HepG2 (cell line): ENCODE measurements at regions not wholly inside any gene's neighbourhood (a gene's known extent, or its start where the extent isn't known, plus 50 kb on each side); places are given as distances from the start of the nearest gene placed in this dataset.

Experiments
- ATAC-seq: fragments of 200-7000 bp; cut with Tn5 transposase; 3 replicates; pipeline ENCODE4 v1.9.1; 2020; ENCODE audit warnings: mild to moderate bottlenecking, moderate library complexity
- BruUV-seq: library from RNA; stranded (reverse); fragments of 400-500 nt; replicated peaks from 2 replicates; lab custom pipeline; 2021; lab: Mats Ljungman, UMichigan
- CTCF ChIA-PET: fragments of 300-600 bp; formaldehyde crosslinking; extraction: SDS; loops from one replicate; lab custom pipeline; 2021; ENCODE audit warnings: low total read pairs, inconsistent platforms, low intra/inter-chr PET ratio; lab: Yijun Ruan, JAX
- POLR2A ChIA-PET: fragments of 350-600 bp; sonication (Branson Sonifier 250); formaldehyde crosslinking; loops from one replicate; lab custom pipeline; 2020; ENCODE audit warnings: antibody characterized with exemption, inconsistent platforms; lab: Yijun Ruan, JAX
- DNase-seq: peaks from one replicate; pipeline ENCODE4 v3.0.0-alpha.2; 2015; ENCODE audit warnings: low spot score
- FAIRE-seq: peaks from 3 replicates; lab custom pipeline; 2011; peaks lifted over from hg19 to GRCh38; lab: Jason Lieb, UNC
- H2AFZ ChIP-seq: one replicate; pipeline ENCODE4 v1.6.1; 2011; ENCODE audit warnings: low read length, inconsistent platforms
- H3K27ac ChIP-seq: fragments of 300-600 bp; 3 replicates; pipeline ENCODE4 v1.8.0; 2011; ENCODE audit warnings: mixed run types, mild to moderate bottlenecking, mixed read lengths, low read length, inconsistent platforms; ENCODE audit not compliant: insufficient read depth; ENCODE audit errors: extremely low read length
- H3K27me3 ChIP-seq, 2 experiments: fragments of 200-600 bp in 1 of 2; 2 replicates in 1 of 2; 3 replicates in 1 of 2; pipeline versions ENCODE4 v1.6.0 to v1.8.0; 2011; ENCODE audit warnings: low read length in 2 of 2, mild to moderate bottlenecking in 2 of 2, moderate library complexity in 2 of 2, inconsistent platforms in 1 of 2; ENCODE audit not compliant: insufficient read depth in 2 of 2, control insufficient read depth in 1 of 2
- H3K36me3 ChIP-seq, 2 experiments: fragments of 200-600 bp in 1 of 2; replicated peaks in 1 of 2; 2 replicates in 1 of 2; 3 replicates in 1 of 2; pipeline versions ENCODE4 v1.5.1 to v1.8.0; 2011; ENCODE audit warnings: low read length in 2 of 2, inconsistent platforms in 1 of 2; ENCODE audit not compliant: insufficient read depth in 2 of 2, control insufficient read depth in 1 of 2
- H3K4me1 ChIP-seq: 2 replicates; pipeline ENCODE4 v1.5.1; 2012; ENCODE audit warnings: low read length, inconsistent platforms; ENCODE audit not compliant: insufficient read depth
- H3K4me2 ChIP-seq: 2 replicates; pipeline ENCODE4 v1.6.0; 2011; ENCODE audit warnings: low read depth, low read length, inconsistent platforms
- H3K4me3 ChIP-seq, 3 experiments: fragments of 200-600 bp in 1 of 3; sonication (generic), shearing (Covaris generic) in 1 of 3; replicated peaks in 1 of 3; 2 replicates each; pipeline ENCODE4 v1.5.1; 2011 to 2016; ENCODE audit warnings: low read length in 3 of 3, inconsistent platforms in 2 of 3, low read depth in 2 of 3, mild to moderate bottlenecking in 2 of 3, control low read depth in 1 of 3, mixed read lengths in 1 of 3; ENCODE audit not compliant: insufficient read depth in 1 of 3
- H3K79me2 ChIP-seq: one replicate; pipeline ENCODE4 v1.6.1; 2011; ENCODE audit warnings: low read length, inconsistent platforms; ENCODE audit not compliant: insufficient read depth
- H3K9ac ChIP-seq: 2 replicates; pipeline ENCODE4 v1.6.0; 2011; ENCODE audit warnings: mild to moderate bottlenecking, low read depth, low read length, inconsistent platforms; ENCODE audit not compliant: insufficient read depth
- H3K9me3 ChIP-seq: 2 replicates; pipeline ENCODE4 v1.5.1; 2012; ENCODE audit warnings: mild to moderate bottlenecking, low read length
- H4K20me1 ChIP-seq: 2 replicates; pipeline ENCODE4 v1.6.0; 2011; ENCODE audit warnings: inconsistent platforms, mild to moderate bottlenecking, low read length, moderate library complexity; ENCODE audit not compliant: insufficient read depth
- CBX2 ChIP-seq, 2 experiments: fragments of 200-600 bp in 1 of 2; sonication (generic); formaldehyde crosslinking in 1 of 2; IDR thresholded peaks; 2 replicates each; pipeline versions ENCODE4 v1.7.0 to v1.8.1; 2018 to 2022; ENCODE audit warnings: low read depth in 2 of 2, low read length in 1 of 2, mild to moderate bottlenecking in 1 of 2, missing genetic modification reagents in 1 of 2
- CENPT ChIP-seq: sonication (generic); formaldehyde crosslinking; IDR thresholded peaks from 2 replicates; pipeline ENCODE4 v1.8.0; 2022; ENCODE audit warnings: low read depth, mild to moderate bottlenecking, moderate library complexity, missing genetic modification reagents
- DPF2 ChIP-seq: sonication (generic); formaldehyde crosslinking; IDR thresholded peaks from 2 replicates; pipeline ENCODE4 v1.4.0; 2020; ENCODE audit warnings: mild to moderate bottlenecking, low read depth, missing genetic modification reagents, borderline replicate concordance
- KDM1A ChIP-seq: IDR thresholded peaks from 2 replicates; pipeline ENCODE4 v1.6.1; 2016; ENCODE audit warnings: missing compliant biosample characterization
- MBD4 ChIP-seq: IDR thresholded peaks from 2 replicates; pipeline ENCODE4 v1.6.1; 2012; ENCODE audit warnings: low read length, inconsistent platforms, borderline replicate concordance
- MIER2 ChIP-seq: IDR thresholded peaks from 2 replicates; pipeline ENCODE4 v1.6.1; 2016; ENCODE audit warnings: missing biosample characterization, missing genetic modification reagents
- NFKB2 ChIP-seq: sonication (generic); formaldehyde crosslinking; IDR thresholded peaks from 2 replicates; pipeline ENCODE4 v1.4.0; 2020; ENCODE audit warnings: missing genetic modification reagents, borderline replicate concordance
- NFRKB ChIP-seq: fragments of 450-650 bp; IDR thresholded peaks from 2 replicates; pipeline ENCODE4 v1.6.1; 2017
- SNRNP70 ChIP-seq: fragments of 200-400 bp; formaldehyde crosslinking; IDR thresholded peaks from 2 replicates; pipeline ENCODE4 v1.6.1; 2017; ENCODE audit warnings: mild to moderate bottlenecking, low read depth, low read length, moderate library complexity
- SOX13 ChIP-seq, 3 experiments: fragments of 450-650 bp in 1 of 3; sonication (generic) in 1 of 3; formaldehyde crosslinking in 1 of 3; IDR thresholded peaks in 2 of 3; conservative IDR thresholded peaks in 1 of 3; 2 replicates each; pipeline versions ENCODE4 v1.5.0 to v1.6.1; 2016 to 2020; ENCODE audit warnings: antibody characterized with exemption in 1 of 3, mild to moderate bottlenecking in 1 of 3, missing compliant biosample characterization in 1 of 3, missing genetic modification reagents in 1 of 3, moderate library complexity in 1 of 3
- ZNF124 ChIP-seq: sonication (generic); formaldehyde crosslinking; IDR thresholded peaks from 2 replicates; pipeline ENCODE4 v1.4.0; 2020; ENCODE audit warnings: missing genetic modification reagents
- ZNF460 ChIP-seq: sonication (generic); formaldehyde crosslinking; IDR thresholded peaks from 2 replicates; pipeline ENCODE4 v1.5.1; 2020; ENCODE audit warnings: missing genetic modification reagents, mild to moderate bottlenecking, borderline replicate concordance
- WGBS: methylation state at CpG from one replicate; pipeline ENCODE4 v1.1.6; 2017; ENCODE audit warnings: low lambda C conversion rate; 5-methylcytosine and 5-hydroxymethylcytosine counted together
- in situ Hi-C: cut with HindIII; loops from 2 replicates; pipeline ENCODE4 v1.10.0; 2017; ENCODE audit warnings: low pct_unique_long_range_greater_than_20kb; ENCODE audit not compliant: extremely low pct_ligation_motif_present
- intact Hi-C: fragments of 100-400 bp; cut with micrococcal nuclease; formaldehyde crosslinking; loops from one replicate; pipeline ENCODE4 v1.10.0; 2022; ENCODE audit not compliant: unreplicated experiment
- TF ChIP-seq, protein P1 (sequence below): sonication (generic); formaldehyde crosslinking; IDR thresholded peaks from 2 replicates; pipeline ENCODE4 v1.4.0; 2020; ENCODE audit warnings: mild to moderate bottlenecking, missing genetic modification reagents
- TF ChIP-seq, protein P2 (sequence below): sonication (generic); formaldehyde crosslinking; IDR thresholded peaks from 2 replicates; pipeline ENCODE4 v1.4.0; 2020; ENCODE audit warnings: mild to moderate bottlenecking, missing genetic modification reagents
- TF ChIP-seq, protein P3 (sequence below): sonication (generic); formaldehyde crosslinking; IDR thresholded peaks from 2 replicates; pipeline ENCODE4 v1.4.0; 2020; ENCODE audit warnings: missing genetic modification reagents

DNA sequence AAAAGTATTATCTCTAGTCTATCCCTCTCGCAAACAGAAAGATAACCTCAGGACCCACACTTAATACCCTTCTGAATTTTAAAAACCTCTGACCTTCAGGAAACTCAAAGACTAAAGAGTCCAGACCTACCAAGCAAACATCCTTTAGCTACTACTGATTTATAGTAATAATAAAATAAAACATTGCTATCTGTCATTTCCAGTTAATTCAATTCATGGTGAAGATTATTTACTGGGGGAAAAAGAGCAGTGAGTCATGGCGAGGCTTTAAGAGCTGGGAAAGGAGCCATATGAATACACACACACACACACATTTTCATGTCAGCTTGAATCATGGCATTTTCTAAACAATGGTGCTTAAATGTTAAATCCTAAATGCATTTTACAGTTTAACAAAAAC lies 87.1 kb downstream of the FAM76B start:
- Histone ChIP-seq H3K27me3 (peaks cover 3 to 11% of the 10 kb centered on the region in 2 experiments; a peak in 3 of 5 replicates), H3K36me3 (no peaks in the 10 kb centered on the region), H3K4me3 (no peak overlapping the region), H3K9me3 (no peaks in the 10 kb centered on the region), H4K20me1 (no peaks in the 10 kb centered on the region), H3K27ac (no peak overlapping the region), H2AFZ (no peak overlapping the region), H3K4me1 (no peaks in the 10 kb centered on the region), H3K9ac (no peak overlapping the region), H3K4me2 (no peak overlapping the region), H3K79me2 (no peaks in the 10 kb centered on the region)
- TF ChIP-seq ZNF460 (CRISPR knock-in tag) (no peak), MIER2 (CRISPR knock-in tag) (no peak), CBX2 (IDR thresholded peaks at IDR 0.05; ENCODE audit: low read depth, low read length) (no peak), CBX2 (CRISPR knock-in tag; IDR thresholded peaks at IDR 0.05; ENCODE audit: low read depth) (no peak), NFKB2 (CRISPR knock-in tag) (no peak), KDM1A (CRISPR knock-in tag) (no peak), SNRNP70 (no peak), DPF2 (CRISPR knock-in tag) (no peak), SOX13 (IDR thresholded peaks at IDR 0.05) (no peak), SOX13 (CRISPR knock-in tag; conservative IDR thresholded peaks at IDR 0.05 in 1 of 2, IDR thresholded peaks at IDR 0.05 in 1 of 2) (no peak), MBD4 (no peak), CENPT (no peak), NFRKB (no peak), ZNF124 (CRISPR knock-in tag) (no peak)
- TF ChIP-seq, protein P1, sequence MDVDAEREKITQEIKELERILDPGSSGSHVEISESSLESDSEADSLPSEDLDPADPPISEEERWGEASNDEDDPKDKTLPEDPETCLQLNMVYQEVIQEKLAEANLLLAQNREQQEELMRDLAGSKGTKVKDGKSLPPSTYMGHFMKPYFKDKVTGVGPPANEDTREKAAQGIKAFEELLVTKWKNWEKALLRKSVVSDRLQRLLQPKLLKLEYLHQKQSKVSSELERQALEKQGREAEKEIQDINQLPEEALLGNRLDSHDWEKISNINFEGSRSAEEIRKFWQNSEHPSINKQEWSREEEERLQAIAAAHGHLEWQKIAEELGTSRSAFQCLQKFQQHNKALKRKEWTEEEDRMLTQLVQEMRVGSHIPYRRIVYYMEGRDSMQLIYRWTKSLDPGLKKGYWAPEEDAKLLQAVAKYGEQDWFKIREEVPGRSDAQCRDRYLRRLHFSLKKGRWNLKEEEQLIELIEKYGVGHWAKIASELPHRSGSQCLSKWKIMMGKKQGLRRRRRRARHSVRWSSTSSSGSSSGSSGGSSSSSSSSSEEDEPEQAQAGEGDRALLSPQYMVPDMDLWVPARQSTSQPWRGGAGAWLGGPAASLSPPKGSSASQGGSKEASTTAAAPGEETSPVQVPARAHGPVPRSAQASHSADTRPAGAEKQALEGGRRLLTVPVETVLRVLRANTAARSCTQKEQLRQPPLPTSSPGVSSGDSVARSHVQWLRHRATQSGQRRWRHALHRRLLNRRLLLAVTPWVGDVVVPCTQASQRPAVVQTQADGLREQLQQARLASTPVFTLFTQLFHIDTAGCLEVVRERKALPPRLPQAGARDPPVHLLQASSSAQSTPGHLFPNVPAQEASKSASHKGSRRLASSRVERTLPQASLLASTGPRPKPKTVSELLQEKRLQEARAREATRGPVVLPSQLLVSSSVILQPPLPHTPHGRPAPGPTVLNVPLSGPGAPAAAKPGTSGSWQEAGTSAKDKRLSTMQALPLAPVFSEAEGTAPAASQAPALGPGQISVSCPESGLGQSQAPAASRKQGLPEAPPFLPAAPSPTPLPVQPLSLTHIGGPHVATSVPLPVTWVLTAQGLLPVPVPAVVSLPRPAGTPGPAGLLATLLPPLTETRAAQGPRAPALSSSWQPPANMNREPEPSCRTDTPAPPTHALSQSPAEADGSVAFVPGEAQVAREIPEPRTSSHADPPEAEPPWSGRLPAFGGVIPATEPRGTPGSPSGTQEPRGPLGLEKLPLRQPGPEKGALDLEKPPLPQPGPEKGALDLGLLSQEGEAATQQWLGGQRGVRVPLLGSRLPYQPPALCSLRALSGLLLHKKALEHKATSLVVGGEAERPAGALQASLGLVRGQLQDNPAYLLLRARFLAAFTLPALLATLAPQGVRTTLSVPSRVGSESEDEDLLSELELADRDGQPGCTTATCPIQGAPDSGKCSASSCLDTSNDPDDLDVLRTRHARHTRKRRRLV (CRISPR knock-in tag): no peak
- TF ChIP-seq, protein P2, sequence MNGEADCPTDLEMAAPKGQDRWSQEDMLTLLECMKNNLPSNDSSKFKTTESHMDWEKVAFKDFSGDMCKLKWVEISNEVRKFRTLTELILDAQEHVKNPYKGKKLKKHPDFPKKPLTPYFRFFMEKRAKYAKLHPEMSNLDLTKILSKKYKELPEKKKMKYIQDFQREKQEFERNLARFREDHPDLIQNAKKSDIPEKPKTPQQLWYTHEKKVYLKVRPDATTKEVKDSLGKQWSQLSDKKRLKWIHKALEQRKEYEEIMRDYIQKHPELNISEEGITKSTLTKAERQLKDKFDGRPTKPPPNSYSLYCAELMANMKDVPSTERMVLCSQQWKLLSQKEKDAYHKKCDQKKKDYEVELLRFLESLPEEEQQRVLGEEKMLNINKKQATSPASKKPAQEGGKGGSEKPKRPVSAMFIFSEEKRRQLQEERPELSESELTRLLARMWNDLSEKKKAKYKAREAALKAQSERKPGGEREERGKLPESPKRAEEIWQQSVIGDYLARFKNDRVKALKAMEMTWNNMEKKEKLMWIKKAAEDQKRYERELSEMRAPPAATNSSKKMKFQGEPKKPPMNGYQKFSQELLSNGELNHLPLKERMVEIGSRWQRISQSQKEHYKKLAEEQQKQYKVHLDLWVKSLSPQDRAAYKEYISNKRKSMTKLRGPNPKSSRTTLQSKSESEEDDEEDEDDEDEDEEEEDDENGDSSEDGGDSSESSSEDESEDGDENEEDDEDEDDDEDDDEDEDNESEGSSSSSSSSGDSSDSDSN (CRISPR knock-in tag): no peak
- TF ChIP-seq, protein P3, sequence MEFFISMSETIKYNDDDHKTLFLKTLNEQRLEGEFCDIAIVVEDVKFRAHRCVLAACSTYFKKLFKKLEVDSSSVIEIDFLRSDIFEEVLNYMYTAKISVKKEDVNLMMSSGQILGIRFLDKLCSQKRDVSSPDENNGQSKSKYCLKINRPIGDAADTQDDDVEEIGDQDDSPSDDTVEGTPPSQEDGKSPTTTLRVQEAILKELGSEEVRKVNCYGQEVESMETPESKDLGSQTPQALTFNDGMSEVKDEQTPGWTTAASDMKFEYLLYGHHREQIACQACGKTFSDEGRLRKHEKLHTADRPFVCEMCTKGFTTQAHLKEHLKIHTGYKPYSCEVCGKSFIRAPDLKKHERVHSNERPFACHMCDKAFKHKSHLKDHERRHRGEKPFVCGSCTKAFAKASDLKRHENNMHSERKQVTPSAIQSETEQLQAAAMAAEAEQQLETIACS (CRISPR knock-in tag): no peak
- no peak for ATAC-seq
- ChIA-PET CTCF (no interaction called here), POLR2A (no interaction called here)
- no peak for DNase-seq
- no TSS peak for BruUV-seq
- FAIRE-seq: no peak
- in situ Hi-C loops: loop anchor here (10.0 kb wide), 1 partner anchor 638 kb away; the partner anchor contains the start of gene SRSF8
- intact Hi-C loops: no loop called here
- WGBS: 6% methylated on average over 2 of the region's 2 CpGs
